ENCODE measurements at regions not wholly inside any gene's neighbourhood (a gene's known extent, or its start where the extent isn't known, plus 50 kb on each side); places are given as distances from the start of the nearest gene placed in this dataset.

DNA sequence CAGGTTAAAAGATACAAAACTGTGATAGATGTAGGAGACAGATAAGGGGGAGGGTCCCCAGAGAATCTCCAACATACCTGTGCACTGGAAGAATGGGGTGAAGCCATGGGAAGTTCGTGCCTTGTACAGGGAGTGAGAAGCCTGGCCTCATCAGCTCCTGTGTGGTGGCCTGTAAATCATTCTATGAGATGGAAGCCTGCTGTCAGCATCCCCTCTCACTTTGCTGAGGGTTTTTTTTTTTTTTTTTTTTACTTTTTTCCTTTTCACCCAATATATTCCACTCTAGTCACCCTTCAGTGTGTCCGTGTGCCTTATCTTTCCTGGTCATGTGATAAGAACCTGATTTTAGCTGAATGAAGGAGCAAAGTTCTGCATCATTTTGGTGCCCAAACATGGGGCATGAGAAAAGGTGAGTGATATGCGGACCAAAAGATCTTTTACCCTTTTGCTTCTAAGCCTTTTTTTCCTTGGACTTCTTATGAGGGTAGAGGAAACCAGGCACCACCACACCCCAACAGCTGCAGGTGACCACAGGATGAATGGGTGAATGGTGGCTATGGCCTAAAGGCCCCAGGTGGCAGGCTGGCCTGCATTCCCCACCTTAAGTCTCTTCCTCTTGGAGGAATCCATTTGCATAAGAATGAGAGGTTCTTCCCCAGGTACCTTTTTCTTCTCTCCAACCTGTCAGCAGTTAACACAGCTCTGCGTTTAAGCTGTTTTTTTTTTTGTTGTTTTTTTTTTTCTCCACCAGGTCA lies 1345.0 kb downstream of the NSUN3 start:
- peak in 1 of 2 experiments; percentile 41 for DNase-seq (ENCODE audit: low read depth in 1 of 2, low spot score in 2 of 2)
- TF ChIP-seq BRCA1 (IDR thresholded peaks at IDR 0.05; ENCODE audit: low read depth, low read length) (no peak), SRF (IDR thresholded peaks at IDR 0.05; ENCODE audit: low read depth, low read length) (no peak), SUZ12 (IDR thresholded peaks at IDR 0.05; ENCODE audit: low read length) (no peak), TCF12 (IDR thresholded peaks at IDR 0.05; ENCODE audit: low read depth, low read length) (peak; percentile 79), SP4 (IDR thresholded peaks at IDR 0.05; ENCODE audit: low read length) (no peak)

More for the DNA sequence above, 1345.0 kb downstream of the NSUN3 start:
- Histone ChIP-seq H3K36me3 (ENCODE audit: control insufficient read depth in 2 of 4, insufficient read depth in 4 of 4, low read length in 3 of 4) (peaks cover 0 to 4% (median 0%) of the 10 kb centered on the region in 4 experiments; a peak in 2 of 8 replicates), H3K4me2 (ENCODE audit: insufficient read depth in 1 of 2, low read depth in 2 of 2, low read length in 2 of 2) (peak overlapping the region; percentile 28 to 32; a peak in 2 of 4 replicates), H2BK5ac (ENCODE audit: low read depth, low read length) (peak overlapping the region; percentile 80), H2AFZ (ENCODE audit: low read length) (no peak overlapping the region), H3K4me3 (ENCODE audit: extremely low read depth in 1 of 4, insufficient read depth in 2 of 4, low read depth in 3 of 4, low read length in 4 of 4) (no peak overlapping the region), H4K8ac (ENCODE audit: extremely low read depth, insufficient read depth, low read length) (no peak overlapping the region), H2BK20ac (ENCODE audit: low read length) (peak overlapping the region; percentile 68; the same call in 1 of the 2 replicates), H3K4ac (replicated peaks; ENCODE audit: insufficient read length, low read depth, low read length) (no peak overlapping the region), H4K5ac (ENCODE audit: insufficient read length, low read depth, low read length) (no peak overlapping the region), H3K79me1 (ENCODE audit: low read depth, low read length) (no peaks in the 10 kb centered on the region), H4K91ac (replicated peaks; ENCODE audit: insufficient read length, low read length) (peak overlapping the region; percentile 86), H2BK15ac (ENCODE audit: low read length) (no peak overlapping the region), H3K23me2 (ENCODE audit: low read depth, low read length) (no peaks in the 10 kb centered on the region; the same call in 1 of the 2 replicates), H3K9ac (replicated peaks in 1 of 4; ENCODE audit: extremely low read depth in 1 of 4, low read depth in 3 of 4, low read length in 3 of 4) (no peak overlapping the region), H2BK120ac (replicated peaks; ENCODE audit: low read depth, low read length) (no peak overlapping the region), H3K27ac (ENCODE audit: low read depth, low read length) (no peak overlapping the region), H4K20me1 (replicated peaks in 1 of 2; ENCODE audit: control insufficient read depth in 1 of 2, insufficient read depth in 2 of 2, low read length in 2 of 2) (no peaks in the 10 kb centered on the region), H2BK12ac (ENCODE audit: low read depth, low read length) (peak overlapping the region; percentile 29), H2AK5ac (ENCODE audit: low read depth, low read length) (no peak overlapping the region), H3K79me2 (ENCODE audit: control insufficient read depth in 1 of 2, insufficient read depth in 2 of 2, low read length in 2 of 2) (no peaks in the 10 kb centered on the region), H3K4me1 (replicated peaks in 1 of 4; ENCODE audit: control insufficient read depth in 3 of 4, insufficient read depth in 4 of 4, low read length in 3 of 4) (peaks cover 0 to 7% (median 2%) of the 10 kb centered on the region in 4 experiments; a peak in 2 of 7 replicates), H3K9me3 (ENCODE audit: insufficient read depth in 2 of 2, low read depth in 1 of 2, low read length in 1 of 2) (peaks cover 7 to 8% of the 10 kb centered on the region in 2 experiments; a peak in 3 of 4 replicates), H3K27me3 (replicated peaks in 1 of 4; ENCODE audit: control insufficient read depth in 3 of 4, extremely low read depth in 1 of 4, insufficient read depth in 3 of 4, low read length in 3 of 4) (no peaks in the 10 kb centered on the region), H3K56ac (replicated peaks; ENCODE audit: insufficient read length, low read depth, low read length) (no peak overlapping the region), H3K18ac (ENCODE audit: extremely low read depth, low read length) (no peak overlapping the region), H3K14ac (ENCODE audit: insufficient read length) (no peak overlapping the region), H3K23ac (ENCODE audit: insufficient read length) (no peak overlapping the region)
- CTCF ChIA-PET (ENCODE audit: partially characterized antibody): interaction anchor here (0.6 to 1.5 kb wide), 2 partner anchors 545 to 1370 kb away, joined by 3 to 5 read pairs; no protein-coding TSS in a partner anchor
- WGBS, 2 experiments (ENCODE audit: extremely low coverage in 1 of 2, insufficient coverage in 1 of 2, insufficient read length in 1 of 2, insufficient replicate concordance in 2 of 2, low coverage in 1 of 2, low lambda C conversion rate in 2 of 2, missing lambda C conversion rate in 1 of 2): 73% methylated on average over 4 of the region's 4 CpGs; no CpG with 5 or more reads in 1 of the 2 experiments
- POLR2A ChIA-PET (ENCODE audit: partially characterized antibody): interaction anchor here (0.9 kb wide), 1 partner anchor 60 kb away, joined by 3 read pairs; no protein-coding TSS in a partner anchor
- peak; percentile 78 for FAIRE-seq

Measured in H1 (cell line).